ENCODE measurements at regions not wholly inside any gene's neighbourhood (a gene's known extent, or its start where the extent isn't known, plus 50 kb on each side); places are given as distances from the start of the nearest gene placed in this dataset.

DNA sequence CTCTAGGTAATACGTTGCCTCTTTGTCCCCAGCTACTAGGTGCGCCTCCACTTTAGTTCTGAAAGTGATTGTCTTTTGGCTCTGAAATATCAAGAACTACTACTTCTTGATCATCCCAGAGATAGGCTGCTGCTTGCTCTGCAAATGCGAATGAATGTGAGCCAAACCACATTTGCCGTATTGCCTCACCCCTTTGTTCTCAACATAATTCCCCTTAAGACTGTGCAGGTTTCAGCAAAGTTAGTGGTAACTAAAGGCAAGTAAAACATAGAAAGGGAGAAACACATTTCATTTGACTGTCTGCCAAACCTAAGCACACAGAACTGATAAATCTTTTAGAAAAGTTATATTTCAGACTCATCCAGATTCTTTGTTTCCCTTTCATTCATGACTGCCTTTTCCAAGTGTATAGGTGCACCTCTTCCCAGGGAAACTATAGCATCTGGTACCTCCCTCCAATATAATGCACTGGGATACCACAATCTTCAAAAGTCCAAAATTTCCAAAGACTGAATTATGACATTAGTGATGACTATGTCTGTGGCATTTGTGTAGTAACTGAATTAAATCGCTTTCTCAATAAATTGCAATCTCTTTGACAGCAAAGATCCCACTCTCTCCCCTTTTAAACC, 720.6 kb upstream of the CBLB start:
- POLR2A ChIA-PET, result no interaction called here
- H3K27me3 Mint-ChIP-seq, result peaks cover 2% of the 10 kb centered on the region

DNA sequence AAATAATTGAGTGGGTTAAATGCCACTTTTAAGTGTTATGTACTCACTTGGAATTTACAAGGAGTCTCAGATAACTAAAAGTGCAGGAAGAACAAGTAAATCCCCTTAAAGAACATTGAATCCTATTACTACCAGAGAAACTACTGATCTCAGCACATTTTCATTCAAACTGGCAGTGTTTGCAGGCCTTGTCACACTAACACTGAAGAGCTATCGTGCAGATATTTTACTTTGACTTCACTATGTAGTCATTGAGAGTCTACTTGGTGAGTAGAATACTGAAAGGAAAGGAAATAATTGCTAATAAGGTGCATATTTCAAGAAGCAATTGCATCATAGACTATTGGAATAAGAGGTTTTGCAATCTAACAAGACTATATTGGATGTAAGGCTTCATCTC, 721.4 kb upstream of the CBLB start:
- peaks cover 2% of the 10 kb centered on the region for H3K27me3 Mint-ChIP-seq
- intact Hi-C loops (cut with DNase I, micrococcal nuclease), result no loop called here
- H3K4me3 Mint-ChIP-seq, result no peak overlapping the region
- H3K9me3 Mint-ChIP-seq (ENCODE audit: low read depth), result peaks cover 9% of the 10 kb centered on the region
- ATAC-seq, result no peak
- H3K4me1 Mint-ChIP-seq, result peaks cover 19% of the 10 kb centered on the region
- POLR2A ChIA-PET, result no interaction called here
- CTCF ChIA-PET, result no interaction called here
- H3K36me3 Mint-ChIP-seq (ENCODE audit: low read depth), result peaks cover 1% of the 10 kb centered on the region
- H3K27ac Mint-ChIP-seq, result no peak overlapping the region
- no peak for DNase-seq

More for the DNA sequence above, 720.6 kb upstream of the CBLB start:
- peak; percentile 61 for ATAC-seq
- Mint-ChIP-seq H3K9me3 (ENCODE audit: low read depth) (peaks cover 9% of the 10 kb centered on the region), H3K4me3 (no peak overlapping the region), H3K4me1 (peaks cover 19% of the 10 kb centered on the region), H3K27ac (no peak overlapping the region), H3K36me3 (ENCODE audit: low read depth) (peaks cover 1% of the 10 kb centered on the region)
- intact Hi-C loops (cut with DNase I, micrococcal nuclease), result no loop called here
- CTCF ChIA-PET, result no interaction called here
- peak; percentile 32 for DNase-seq

- Mint-ChIP-seq H3K4me3 (no peak overlapping the region), H3K9me3 (ENCODE audit: low read depth) (peaks cover 13% of the 10 kb centered on the region), H3K27me3 (no peaks in the 10 kb centered on the region), H3K36me3 (ENCODE audit: low read depth) (peaks cover 3% of the 10 kb centered on the region), H3K4me1 (peaks cover 19% of the 10 kb centered on the region), H3K27ac (no peak overlapping the region)
- ChIA-PET POLR2A (no interaction called here), CTCF (interaction anchor here (0.7 kb wide), 2 partner anchors 146 to 732 kb away, joined by 3 to 4 read pairs; no protein-coding TSS in a partner anchor)
- intact Hi-C loops (cut with DNase I, micrococcal nuclease), result no loop called here
- ATAC-seq (peak; percentile 31), DNase-seq (no peak)
Observed at GRCh38 chr3:106593381-106593780, 724.6 kb upstream of the CBLB start.

- peaks cover 24% of the 10 kb centered on the region for H3K36me3 Mint-ChIP-seq (ENCODE audit: low read depth)
- H3K9me3 Mint-ChIP-seq (ENCODE audit: low read depth), result peaks cover 19% of the 10 kb centered on the region
- peak; percentile 78 for DNase-seq
- H3K4me1 Mint-ChIP-seq, result peaks cover 29% of the 10 kb centered on the region
- H3K4me3 Mint-ChIP-seq, result no peak overlapping the region
- peak; percentile 81 for ATAC-seq
- ChIA-PET POLR2A (no interaction called here), CTCF (interaction anchor here (0.6 to 2.9 kb wide), 39 partner anchors 14 to 941 kb away, joined by 3 to 15 read pairs (median 3); no protein-coding TSS in a partner anchor)
- H3K27me3 Mint-ChIP-seq, result peaks cover 4% of the 10 kb centered on the region
- H3K27ac Mint-ChIP-seq, result peak overlapping the region; percentile 81
- intact Hi-C loops (cut with DNase I, micrococcal nuclease), result loop anchor here (1.0 to 10.0 kb wide), 19 partner anchors 77 to 1242 kb away; partner anchors contain the start of genes ALCAM (in 2 of the 2) and CBLB (in 2 of the 2)
Observed at GRCh38 chr3:106609666-106610301, 741.0 kb upstream of the CBLB start.

DNA sequence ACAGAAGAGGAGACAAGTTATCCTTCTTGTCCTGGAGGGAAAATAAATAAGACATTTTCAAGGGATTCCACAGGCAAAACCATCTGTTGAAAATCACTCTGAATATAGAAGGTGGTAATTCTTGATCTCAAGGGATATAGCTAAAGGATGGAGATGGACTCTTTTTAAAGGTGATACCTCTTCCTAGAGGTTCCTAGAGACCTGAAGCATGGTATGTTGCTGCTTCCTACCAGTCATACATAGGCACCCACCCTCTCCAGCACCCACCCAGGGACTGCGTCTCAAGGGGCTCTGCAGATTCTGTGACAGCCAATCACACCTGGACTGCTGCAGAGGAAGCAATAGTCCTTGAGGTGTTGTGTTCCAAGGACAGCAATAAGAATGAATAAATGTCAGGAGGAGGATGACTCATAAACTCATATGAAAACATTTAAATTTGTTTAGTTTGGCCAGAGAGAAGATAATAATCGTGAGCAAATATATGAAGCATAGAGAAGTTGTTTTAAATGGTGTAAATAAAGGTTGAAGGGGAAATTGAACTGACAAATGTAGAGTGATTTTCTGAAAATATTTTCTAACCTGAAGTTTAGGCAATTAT, 741.6 kb upstream of the CBLB start:
- intact Hi-C loops (cut with DNase I, micrococcal nuclease), result loop anchor here (5.0 to 10.0 kb wide), 4 partner anchors 396 to 1086 kb away; no protein-coding TSS in a partner anchor
- no peak for ATAC-seq
- CTCF ChIA-PET, result interaction anchor here (0.6 to 2.9 kb wide), 28 partner anchors 15 to 941 kb away, joined by 3 to 15 read pairs (median 3); no protein-coding TSS in a partner anchor
- POLR2A ChIA-PET, result interaction anchor here (0.5 to 1.0 kb wide), 2 partner anchors 182 to 733 kb away, joined by 3 read pairs; no protein-coding TSS in a partner anchor
- peaks cover 19% of the 10 kb centered on the region for H3K9me3 Mint-ChIP-seq (ENCODE audit: low read depth)
- peaks cover 29% of the 10 kb centered on the region for H3K4me1 Mint-ChIP-seq
- DNase-seq, result no peak
- H3K36me3 Mint-ChIP-seq (ENCODE audit: low read depth), result peaks cover 24% of the 10 kb centered on the region
- peak overlapping the region; percentile 23 for H3K27ac Mint-ChIP-seq
- H3K4me3 Mint-ChIP-seq, result no peak overlapping the region
- peaks cover 4% of the 10 kb centered on the region for H3K27me3 Mint-ChIP-seq

DNA sequence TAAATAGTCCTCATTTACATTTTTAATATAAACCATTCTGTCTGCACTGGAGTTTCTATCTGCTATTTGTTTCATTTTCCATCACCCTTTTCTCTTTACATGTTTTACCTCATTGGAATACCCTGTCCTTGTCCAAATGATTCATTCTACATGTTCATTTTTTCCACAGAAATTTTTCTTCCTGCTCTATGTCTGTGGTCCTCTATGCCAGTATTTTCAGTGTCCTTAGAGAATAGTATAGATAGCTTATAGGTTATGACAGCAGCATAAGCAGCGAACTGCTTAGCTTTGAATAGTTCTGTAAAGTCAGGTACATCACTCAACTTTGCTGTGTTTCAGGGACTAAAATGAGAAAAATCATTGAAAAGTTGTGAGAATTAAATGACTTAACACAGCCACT, 742.3 kb upstream of the CBLB start:
- Mint-ChIP-seq H3K27me3 (peaks cover 2% of the 10 kb centered on the region), H3K9me3 (ENCODE audit: low read depth) (peaks cover 15% of the 10 kb centered on the region), H3K27ac (peak overlapping the region; percentile 28), H3K36me3 (ENCODE audit: low read depth) (peaks cover 24% of the 10 kb centered on the region), H3K4me1 (peaks cover 29% of the 10 kb centered on the region), H3K4me3 (no peak overlapping the region)
- DNase-seq (no peak), ATAC-seq (peak; percentile 21)
- intact Hi-C loops (cut with DNase I, micrococcal nuclease), result loop anchor here (5.0 to 10.0 kb wide), 4 partner anchors 396 to 1086 kb away; no protein-coding TSS in a partner anchor
- POLR2A ChIA-PET, result interaction anchor here (0.5 to 1.0 kb wide), 3 partner anchors 183 to 741 kb away, joined by 3 read pairs; no protein-coding TSS in a partner anchor
- CTCF ChIA-PET, result interaction anchor here (0.6 to 1.7 kb wide), 4 partner anchors 163 to 491 kb away, joined by 3 to 7 read pairs (median 4); no protein-coding TSS in a partner anchor

DNA sequence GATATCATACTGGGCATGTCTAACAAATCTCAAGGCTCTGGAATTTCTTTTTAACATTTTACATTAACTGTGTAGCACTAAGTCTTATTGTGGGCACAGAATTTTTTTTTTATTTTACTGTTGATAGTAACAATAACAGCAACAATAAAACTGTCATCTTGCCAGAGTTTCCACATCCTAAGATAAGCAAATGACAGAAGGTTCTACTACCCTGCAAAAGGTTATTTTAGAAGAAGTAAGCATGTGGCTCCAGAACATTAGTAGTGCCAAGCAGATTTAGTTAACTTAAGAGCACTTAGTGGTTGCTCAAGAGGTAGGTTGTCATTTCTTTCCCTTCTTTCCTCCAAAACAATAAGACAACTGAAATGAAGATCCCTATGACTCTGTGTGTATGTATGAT, 743.0 kb upstream of the CBLB start:
- Mint-ChIP-seq H3K4me1 (peaks cover 29% of the 10 kb centered on the region), H3K27me3 (peaks cover 2% of the 10 kb centered on the region), H3K27ac (no peak overlapping the region), H3K4me3 (no peak overlapping the region), H3K9me3 (ENCODE audit: low read depth) (peaks cover 15% of the 10 kb centered on the region), H3K36me3 (ENCODE audit: low read depth) (peaks cover 24% of the 10 kb centered on the region)
- no peak for ATAC-seq
- ChIA-PET POLR2A (interaction anchor here (0.5 to 1.0 kb wide), 2 partner anchors 183 to 742 kb away, joined by 3 read pairs; no protein-coding TSS in a partner anchor), CTCF (interaction anchor here (0.6 kb wide), 1 partner anchor 188 kb away, joined by 3 read pairs; no protein-coding TSS in a partner anchor)
- no peak for DNase-seq
- intact Hi-C loops (cut with DNase I, micrococcal nuclease), result loop anchor here (5.0 to 10.0 kb wide), 4 partner anchors 397 to 1087 kb away; no protein-coding TSS in a partner anchor

GRCh38 chr3:106616556-106616955, 747.7 kb upstream of the CBLB start:
- no peak for ATAC-seq
- Mint-ChIP-seq H3K27ac (no peak overlapping the region), H3K27me3 (peaks cover 2% of the 10 kb centered on the region), H3K9me3 (ENCODE audit: low read depth) (peaks cover 15% of the 10 kb centered on the region), H3K4me3 (no peak overlapping the region), H3K4me1 (no peaks in the 10 kb centered on the region), H3K36me3 (ENCODE audit: low read depth) (peaks cover 16% of the 10 kb centered on the region)
- intact Hi-C loops (cut with DNase I, micrococcal nuclease), result loop anchor here (10.0 kb wide), 3 partner anchors 402 to 1092 kb away; no protein-coding TSS in a partner anchor
- ChIA-PET POLR2A (no interaction called here), CTCF (interaction anchor here (1.9 kb wide), 1 partner anchor 9 kb away, joined by 5 read pairs; no protein-coding TSS in a partner anchor)
- no peak for DNase-seq

GRCh38 chr3:106617276-106617675, 748.5 kb upstream of the CBLB start:
- H3K27ac Mint-ChIP-seq, result no peak overlapping the region
- DNase-seq (no peak), ATAC-seq (no peak)
- peaks cover 2% of the 10 kb centered on the region for H3K27me3 Mint-ChIP-seq
- intact Hi-C loops (cut with DNase I, micrococcal nuclease), result loop anchor here (10.0 kb wide), 3 partner anchors 402 to 1092 kb away; no protein-coding TSS in a partner anchor
- ChIA-PET POLR2A (no interaction called here), CTCF (no interaction called here)
- no peaks in the 10 kb centered on the region for H3K4me1 Mint-ChIP-seq
- H3K4me3 Mint-ChIP-seq, result no peak overlapping the region
- H3K36me3 Mint-ChIP-seq (ENCODE audit: low read depth), result peaks cover 16% of the 10 kb centered on the region
- H3K9me3 Mint-ChIP-seq (ENCODE audit: low read depth), result peaks cover 15% of the 10 kb centered on the region

DNA sequence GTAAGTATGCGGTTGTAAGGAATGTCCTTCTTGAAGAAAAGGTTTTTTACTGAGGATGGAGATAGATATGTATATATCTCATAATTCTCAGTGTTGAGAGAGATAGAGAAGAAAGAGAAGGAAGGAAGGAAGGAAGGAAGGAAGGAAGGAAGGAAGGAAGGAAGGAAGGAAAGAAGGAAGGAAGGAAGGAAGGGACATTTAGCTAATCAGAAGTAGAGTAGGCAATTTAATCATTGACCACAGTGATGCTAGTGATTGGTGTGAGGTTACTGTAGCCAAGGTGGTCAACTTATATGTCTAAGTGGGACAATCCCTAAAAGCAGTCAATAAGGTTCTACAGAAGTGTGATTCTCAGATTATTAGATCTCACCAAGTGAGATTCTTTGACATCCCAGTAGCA, 751.8 kb upstream of the CBLB start:
- Mint-ChIP-seq H3K9me3 (ENCODE audit: low read depth) (peaks cover 10% of the 10 kb centered on the region), H3K27me3 (no peaks in the 10 kb centered on the region), H3K27ac (no peak overlapping the region), H3K36me3 (ENCODE audit: low read depth) (no peaks in the 10 kb centered on the region), H3K4me1 (no peaks in the 10 kb centered on the region), H3K4me3 (no peak overlapping the region)
- DNase-seq (no peak), ATAC-seq (no peak)
- intact Hi-C loops (cut with DNase I, micrococcal nuclease), result no loop called here
- POLR2A ChIA-PET, result no interaction called here
- CTCF ChIA-PET, result no interaction called here

GRCh38 chr3:106624154-106624553, 753.1 kb upstream of the CCDC54 start:
- H3K27me3 Mint-ChIP-seq, result no peaks in the 10 kb centered on the region
- ATAC-seq, result no peak
- H3K9me3 Mint-ChIP-seq (ENCODE audit: low read depth), result peaks cover 10% of the 10 kb centered on the region
- H3K4me3 Mint-ChIP-seq, result no peak overlapping the region
- intact Hi-C loops (cut with DNase I, micrococcal nuclease), result no loop called here
- CTCF ChIA-PET, result no interaction called here
- H3K4me1 Mint-ChIP-seq, result no peaks in the 10 kb centered on the region
- no peaks in the 10 kb centered on the region for H3K36me3 Mint-ChIP-seq (ENCODE audit: low read depth)
- no peak for DNase-seq
- H3K27ac Mint-ChIP-seq, result no peak overlapping the region
- POLR2A ChIA-PET, result no interaction called here
